K562 (cell line): ENCODE measurements at regions not wholly inside any gene's neighbourhood (a gene's known extent, or its start where the extent isn't known, plus 50 kb on each side); places are given as distances from the start of the nearest gene placed in this dataset.

ENCODE experiments used
- NFRKB ChIP-seq: fragments of 450-650 bp; IDR thresholded peaks from 2 replicates; pipeline ENCODE4 v1.6.1; 2016; ENCODE audit warnings: low read depth
- TF ChIP-seq, protein P1 (sequence below): IDR thresholded peaks from 2 replicates; pipeline ENCODE4 v1.6.1; 2012; ENCODE audit warnings: low read depth, low read length, improper control_type of control experiment, borderline replicate concordance

DNA sequence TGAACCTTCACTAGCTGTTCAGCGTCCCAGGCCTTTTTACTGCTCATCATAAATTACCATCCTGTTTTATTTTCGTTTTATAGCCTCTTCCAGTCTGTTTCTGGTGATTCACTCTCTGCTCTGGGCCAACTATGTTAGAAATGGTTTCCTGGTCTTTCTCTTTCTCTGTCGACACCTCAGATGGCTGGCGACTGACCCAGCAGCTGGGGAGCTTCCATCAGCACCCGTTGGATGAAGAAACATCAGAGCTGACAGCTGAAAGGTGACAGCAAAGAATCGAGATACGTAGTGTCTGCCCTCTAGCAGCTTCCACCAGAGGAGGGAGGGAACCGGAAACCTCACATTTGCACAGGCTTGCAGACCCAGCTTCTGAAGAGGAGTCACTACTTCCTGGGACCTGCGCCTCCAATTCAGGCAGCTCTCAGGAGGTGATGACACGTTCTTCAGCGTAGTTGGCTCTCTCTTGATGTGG, 82.9 kb upstream of the MLN start:
- TF ChIP-seq NFRKB, result no peak
- TF ChIP-seq, protein P1, sequence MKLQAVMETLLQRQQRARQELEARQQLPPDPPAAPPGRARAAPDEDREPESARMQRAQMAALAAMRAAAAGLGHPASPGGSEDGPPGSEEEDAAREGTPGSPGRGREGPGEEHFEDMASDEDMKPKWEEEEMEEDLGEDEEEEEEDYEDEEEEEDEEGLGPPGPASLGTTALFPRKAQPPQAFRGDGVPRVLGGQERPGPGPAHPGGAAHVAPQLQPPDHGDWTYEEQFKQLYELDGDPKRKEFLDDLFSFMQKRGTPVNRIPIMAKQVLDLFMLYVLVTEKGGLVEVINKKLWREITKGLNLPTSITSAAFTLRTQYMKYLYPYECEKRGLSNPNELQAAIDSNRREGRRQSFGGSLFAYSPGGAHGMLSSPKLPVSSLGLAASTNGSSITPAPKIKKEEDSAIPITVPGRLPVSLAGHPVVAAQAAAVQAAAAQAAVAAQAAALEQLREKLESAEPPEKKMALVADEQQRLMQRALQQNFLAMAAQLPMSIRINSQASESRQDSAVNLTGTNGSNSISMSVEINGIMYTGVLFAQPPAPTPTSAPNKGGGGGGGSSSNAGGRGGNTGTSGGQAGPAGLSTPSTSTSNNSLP, result no peak
